AG04449 (cell line): ENCODE measurements at regions not wholly inside any gene's neighbourhood (a gene's known extent, or its start where the extent isn't known, plus 50 kb on each side); places are given as distances from the start of the nearest gene placed in this dataset.

Experiments used
- CTCF ChIA-PET: fragments of 350-600 bp; formaldehyde crosslinking; extraction: SDS; loops from one replicate; lab custom pipeline; 2021; ENCODE audit warnings: antibody characterized with exemption; lab: Yijun Ruan, JAX
- POLR2A ChIA-PET: fragments of 400-600, 350-600 bp; formaldehyde crosslinking; extraction: SDS; loops from one replicate; lab custom pipeline; 2020; ENCODE audit warnings: antibody characterized with exemption, inconsistent platforms; lab: Yijun Ruan, JAX
- DNase-seq: peaks from one replicate; pipeline ENCODE4 v3.0.0-alpha.2; 2010; ENCODE audit warnings: low read depth, low spot score
- H3K4me3 ChIP-seq: 2 replicates; pipeline ENCODE4 v1.5.1; 2011; ENCODE audit warnings: low read depth, mild to moderate bottlenecking, control low read depth, low read length
- TF ChIP-seq, protein P1 (sequence below): IDR thresholded peaks from one replicate; pipeline ENCODE4 v1.5.1; 2011; ENCODE audit warnings: mild to moderate bottlenecking, moderate library complexity, low read length, control low read depth, inconsistent platforms; ENCODE audit not compliant: insufficient read depth; ENCODE audit errors: missing control alignments

DNA sequence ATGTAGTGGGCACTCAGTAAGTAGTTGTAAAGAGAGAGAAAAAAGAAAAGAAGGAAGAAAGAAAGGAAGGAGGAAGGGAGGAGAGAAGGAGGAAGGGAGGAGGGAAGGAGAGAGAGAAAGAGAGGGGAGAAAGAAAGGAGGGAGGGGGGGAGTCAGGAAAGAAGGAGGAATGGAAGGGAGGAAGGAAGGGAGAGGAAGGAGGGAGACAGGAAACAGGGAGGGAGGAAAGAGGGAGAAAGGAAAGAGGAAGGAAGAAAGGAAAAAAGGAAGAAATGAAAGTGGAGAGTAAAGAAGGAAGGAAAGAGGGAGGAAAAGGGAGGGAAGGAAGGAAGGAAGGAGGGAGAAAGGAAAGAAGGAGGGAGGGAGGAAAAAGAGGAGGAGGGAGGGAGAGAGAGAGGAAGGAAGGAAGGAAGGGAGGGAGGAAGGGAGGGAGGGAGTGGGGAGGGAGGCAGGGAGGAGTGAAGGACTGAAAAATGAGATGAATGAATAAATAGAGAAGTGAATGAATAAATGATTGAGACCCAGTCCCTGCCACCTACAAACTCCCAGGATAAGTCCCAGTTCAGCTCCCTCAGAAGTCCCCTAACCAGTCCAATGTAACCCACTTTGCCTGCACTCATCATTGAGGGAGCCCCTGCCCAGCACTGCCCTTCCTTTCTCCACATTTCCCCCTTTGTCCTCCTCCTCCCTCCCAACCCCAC, 739.0 kb upstream of the TBX3 start:
- POLR2A ChIA-PET, result no interaction called here
- CTCF ChIA-PET, result no interaction called here
- no peak for DNase-seq
- H3K4me3 ChIP-seq, result no peak overlapping the region
- TF ChIP-seq, protein P1, sequence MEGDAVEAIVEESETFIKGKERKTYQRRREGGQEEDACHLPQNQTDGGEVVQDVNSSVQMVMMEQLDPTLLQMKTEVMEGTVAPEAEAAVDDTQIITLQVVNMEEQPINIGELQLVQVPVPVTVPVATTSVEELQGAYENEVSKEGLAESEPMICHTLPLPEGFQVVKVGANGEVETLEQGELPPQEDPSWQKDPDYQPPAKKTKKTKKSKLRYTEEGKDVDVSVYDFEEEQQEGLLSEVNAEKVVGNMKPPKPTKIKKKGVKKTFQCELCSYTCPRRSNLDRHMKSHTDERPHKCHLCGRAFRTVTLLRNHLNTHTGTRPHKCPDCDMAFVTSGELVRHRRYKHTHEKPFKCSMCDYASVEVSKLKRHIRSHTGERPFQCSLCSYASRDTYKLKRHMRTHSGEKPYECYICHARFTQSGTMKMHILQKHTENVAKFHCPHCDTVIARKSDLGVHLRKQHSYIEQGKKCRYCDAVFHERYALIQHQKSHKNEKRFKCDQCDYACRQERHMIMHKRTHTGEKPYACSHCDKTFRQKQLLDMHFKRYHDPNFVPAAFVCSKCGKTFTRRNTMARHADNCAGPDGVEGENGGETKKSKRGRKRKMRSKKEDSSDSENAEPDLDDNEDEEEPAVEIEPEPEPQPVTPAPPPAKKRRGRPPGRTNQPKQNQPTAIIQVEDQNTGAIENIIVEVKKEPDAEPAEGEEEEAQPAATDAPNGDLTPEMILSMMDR, result no peak

DNA sequence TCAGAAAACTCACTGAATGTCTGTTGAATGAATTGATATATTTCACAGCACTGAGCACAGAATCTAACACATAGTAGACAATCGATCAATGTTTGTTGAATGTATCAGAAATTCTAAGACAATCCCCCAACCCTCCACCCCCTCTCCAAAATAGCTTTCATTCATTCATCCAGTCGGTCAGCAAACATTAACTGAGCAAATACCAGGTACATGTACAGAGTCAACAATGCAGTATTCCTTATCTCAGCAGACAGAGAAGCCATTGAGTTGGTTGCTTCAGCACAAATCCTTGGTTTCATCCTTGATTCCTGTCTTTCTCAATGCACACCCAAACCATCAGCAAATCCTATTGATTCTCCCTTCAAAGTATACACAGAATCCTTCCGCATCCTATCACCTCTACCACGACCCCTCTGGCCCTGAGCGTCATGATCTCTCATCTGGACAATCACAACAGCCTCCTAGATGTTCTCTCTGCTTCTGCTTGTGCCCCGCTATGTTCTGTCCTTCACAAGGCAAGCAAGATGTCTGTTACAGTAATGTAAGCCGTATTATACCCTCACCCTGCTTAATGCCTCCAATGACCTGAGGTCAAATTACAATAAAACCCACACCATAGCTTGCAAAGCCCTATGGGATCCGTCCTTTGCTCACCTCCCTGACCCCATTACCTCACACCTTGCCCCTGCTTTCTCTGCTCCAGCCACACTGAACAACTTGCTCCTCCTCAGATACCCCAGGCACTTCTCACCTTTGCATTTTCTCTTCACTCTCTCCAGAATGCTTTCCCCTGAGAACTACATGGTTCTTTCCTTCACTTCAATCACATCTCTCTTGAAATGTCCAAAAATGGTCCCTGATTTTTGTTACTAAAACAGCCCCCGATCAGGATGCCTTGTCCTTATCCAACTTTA, 738.1 kb upstream of the TBX3 start:
- CTCF ChIA-PET, result no interaction called here
- TF ChIP-seq, protein P1, result no peak
- H3K4me3 ChIP-seq, result no peak overlapping the region
- POLR2A ChIA-PET, result no interaction called here
- no peak for DNase-seq

DNA sequence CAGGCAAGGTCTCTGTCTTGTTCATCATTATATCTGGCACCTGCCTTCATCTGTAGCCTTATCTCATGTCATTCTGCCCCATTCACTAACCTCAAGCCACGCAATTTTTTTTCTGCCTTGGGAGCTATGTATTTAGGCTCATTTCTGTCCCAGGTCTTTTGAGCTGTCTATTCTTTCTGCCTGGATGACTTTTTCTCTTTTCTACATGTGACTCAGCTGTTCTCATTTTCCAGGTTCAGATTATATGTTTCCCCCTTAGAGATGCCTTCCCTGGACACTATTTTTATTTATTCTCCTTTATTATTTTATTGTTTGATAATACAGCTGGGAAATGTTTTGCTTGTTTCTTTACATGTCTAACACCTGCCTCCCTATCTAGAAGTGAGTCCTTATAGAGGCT, 737.4 kb upstream of the TBX3 start:
- TF ChIP-seq, protein P1, result no peak
- no peak overlapping the region for H3K4me3 ChIP-seq
- DNase-seq, result no peak
- POLR2A ChIA-PET, result no interaction called here
- CTCF ChIA-PET, result no interaction called here

DNA sequence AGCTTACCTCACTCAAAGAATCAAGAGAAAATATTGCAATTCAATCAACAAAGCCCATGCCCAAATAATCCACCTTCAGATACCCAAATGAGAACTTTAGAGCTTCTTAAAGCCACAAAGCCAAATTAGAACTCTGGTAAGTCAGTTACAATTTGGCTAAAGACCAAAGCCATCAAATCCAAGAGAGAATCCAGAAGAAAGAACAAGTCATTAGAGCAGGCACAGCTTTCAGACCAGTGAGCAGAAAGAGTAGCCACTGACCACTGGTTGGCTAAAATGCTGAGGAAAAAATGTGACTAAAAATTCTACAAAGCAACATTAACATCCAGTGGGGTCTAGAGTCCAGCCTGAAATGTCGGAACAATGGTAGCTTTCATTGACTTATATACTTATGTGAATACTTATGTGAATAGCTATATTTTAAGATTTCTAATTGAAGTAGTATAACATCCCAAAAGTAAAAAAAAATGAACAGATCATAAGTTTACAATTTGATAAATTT, 735.2 kb upstream of the TBX3 start:
- ChIA-PET CTCF (interaction anchor here (1.1 kb wide), 1 partner anchor 14 kb away, joined by 3 read pairs; no protein-coding TSS in a partner anchor), POLR2A (no interaction called here)
- no peak overlapping the region for H3K4me3 ChIP-seq
- TF ChIP-seq, protein P1, result no peak
- DNase-seq, result no peak

DNA sequence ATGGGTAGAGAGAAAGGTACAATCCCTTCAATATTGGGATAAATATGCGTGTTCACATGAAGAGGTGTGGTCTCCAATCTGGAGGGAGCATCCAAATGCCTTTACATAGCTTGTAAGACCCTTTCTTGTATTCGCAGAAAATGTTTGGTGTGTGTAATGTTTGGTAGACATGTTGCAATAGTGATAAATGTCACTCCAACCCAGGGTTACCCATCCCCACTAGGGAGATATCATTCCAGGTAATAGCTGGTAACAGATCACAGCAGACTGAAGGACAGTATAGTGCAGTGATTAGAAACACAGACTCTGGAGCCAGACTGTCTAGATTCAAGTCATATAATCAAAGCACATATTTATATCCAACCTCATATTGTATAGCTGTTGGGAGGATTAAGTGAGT, 733.6 kb upstream of the TBX3 start:
- no peak for DNase-seq
- ChIA-PET POLR2A (no interaction called here), CTCF (no interaction called here)
- TF ChIP-seq, protein P1, result no peak
- H3K4me3 ChIP-seq, result no peak overlapping the region

DNA sequence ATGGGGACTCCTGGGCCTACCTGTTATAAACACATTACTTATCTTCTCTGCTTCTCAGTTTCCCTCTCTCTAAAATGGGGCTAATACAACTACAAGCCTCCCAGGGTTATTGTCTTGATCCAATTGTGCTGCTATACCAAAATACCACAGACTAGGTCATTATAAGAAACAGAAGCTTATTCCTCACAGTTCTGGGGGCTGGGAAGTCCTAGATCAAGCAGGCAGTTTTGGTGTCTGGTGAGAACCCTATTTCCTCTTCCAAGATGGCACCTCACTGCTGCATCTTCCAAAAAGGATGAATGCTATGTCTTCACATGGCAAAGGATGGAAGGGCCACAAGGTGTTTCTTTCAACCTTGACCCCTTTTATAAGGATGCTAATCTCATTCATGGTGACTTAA, 732.9 kb upstream of the TBX3 start:
- ChIA-PET POLR2A (no interaction called here), CTCF (no interaction called here)
- H3K4me3 ChIP-seq, result no peak overlapping the region
- DNase-seq, result no peak
- TF ChIP-seq, protein P1, result no peak
